Inflammatory macrophage (primary cell): ENCODE measurements at regions not wholly inside any gene's neighbourhood (a gene's known extent, or its start where the extent isn't known, plus 50 kb on each side); places are given as distances from the start of the nearest gene placed in this dataset.
A peak's percentile ranks its signal among the peaks of the same experiment; 100 is the strongest.

ENCODE experiments used
- DNase-seq, 2 donors: peaks; one replicate each; pipeline ENCODE4 v3.0.0-alpha.2; 2020 to 2022

GRCh38 chr6:80690551-80691131 is 584.2 kb downstream of the BCKDHB start:
- no peak for DNase-seq

- DNase-seq = no peak
Measured at GRCh38 chr6:80689716-80690395, 583.4 kb downstream of the BCKDHB start.

GRCh38 chr6:80679992-80680391 is 573.5 kb downstream of the BCKDHB start:
- DNase-seq = no peak

GRCh38 chr6:80676386-80676785 is 569.9 kb downstream of the BCKDHB start:
- no peak for DNase-seq

- DNase-seq = no peak
Measured at GRCh38 chr6:80674669-80675068, 568.2 kb downstream of the BCKDHB start.

- no peak for DNase-seq
Measured at GRCh38 chr6:80673367-80673766, 566.9 kb downstream of the BCKDHB start.

- DNase-seq = no peak
Measured at GRCh38 chr6:80667006-80667405, 560.5 kb downstream of the BCKDHB start.

GRCh38 chr6:80658926-80659325 is 552.5 kb downstream of the BCKDHB start:
- DNase-seq = no peak

- DNase-seq = no peak
Measured at GRCh38 chr6:80647156-80647555, 540.7 kb downstream of the BCKDHB start.

- DNase-seq = no peak
Measured at GRCh38 chr6:80643881-80644280, 537.4 kb downstream of the BCKDHB start.

- DNase-seq = no peak
Measured at GRCh38 chr6:80642452-80642851, 536.0 kb downstream of the BCKDHB start.

GRCh38 chr6:80641591-80641990 is 535.1 kb downstream of the BCKDHB start:
- no peak for DNase-seq

- DNase-seq = no peak
Measured at GRCh38 chr6:80640176-80640575, 533.7 kb downstream of the BCKDHB start.

- no peak for DNase-seq
Measured at GRCh38 chr6:80639181-80639629, 532.7 kb downstream of the BCKDHB start.

- peak; percentile 7 to 54 for DNase-seq
Measured at GRCh38 chr6:80638213-80639055, 532.0 kb downstream of the BCKDHB start.

GRCh38 chr6:80637312-80637711 is 530.8 kb downstream of the BCKDHB start:
- DNase-seq = no peak

GRCh38 chr6:80636689-80637088 is 530.2 kb downstream of the BCKDHB start:
- DNase-seq = no peak

- no peak for DNase-seq
Measured at GRCh38 chr6:80633412-80633811, 526.9 kb downstream of the BCKDHB start.

GRCh38 chr6:80625405-80625804 is 518.9 kb downstream of the BCKDHB start:
- DNase-seq = no peak

GRCh38 chr6:80623066-80623815 is 516.8 kb downstream of the BCKDHB start:
- DNase-seq = no peak

GRCh38 chr6:80622641-80623040 is 516.2 kb downstream of the BCKDHB start:
- DNase-seq = no peak

- no peak for DNase-seq
Measured at GRCh38 chr6:80618953-80619352, 512.5 kb downstream of the BCKDHB start.

GRCh38 chr6:80610846-80611245 is 504.4 kb downstream of the BCKDHB start:
- no peak for DNase-seq
